Kidney (tissue), 13 donors: ENCODE measurements at regions not wholly inside any gene's neighbourhood (a gene's known extent, or its start where the extent isn't known, plus 50 kb on each side); places are given as distances from the start of the nearest gene placed in this dataset.

Experiments used
- DNase-seq, 5 donors: peaks; one replicate each; pipeline ENCODE4 v3.0.0-alpha.2; 2013 to 2020
- FAIRE-seq: peaks from 2 replicates; lab custom pipeline; 2012; peaks lifted over from hg19 to GRCh38; lab: Jason Lieb, UNC
- H3K27ac ChIP-seq, 2 donors: one replicate each; pipeline ENCODE4 v1.7.0; 2013; ENCODE audit warnings: low read depth in 2 of 2, low read length in 2 of 2, inconsistent platforms in 1 of 2
- H3K27me3 ChIP-seq: one replicate; pipeline ENCODE4 v1.7.1; 2013; ENCODE audit warnings: low read length, inconsistent platforms; ENCODE audit not compliant: control insufficient read depth, insufficient read depth
- H3K36me3 ChIP-seq, 3 donors: one replicate each; pipeline versions ENCODE4 v1.7.0 to v1.7.1; 2013; ENCODE audit warnings: low read length in 3 of 3, control low read depth in 1 of 3, inconsistent platforms in 1 of 3; ENCODE audit not compliant: insufficient read depth in 3 of 3, control insufficient read depth in 2 of 3
- H3K4me1 ChIP-seq, 3 donors: one replicate each; pipeline versions ENCODE4 v1.7.0 to v1.7.1; 2013; ENCODE audit warnings: low read length in 3 of 3, inconsistent platforms in 1 of 3, low read depth in 1 of 3; ENCODE audit not compliant: control insufficient read depth in 2 of 3, insufficient read depth in 2 of 3
- H3K4me3 ChIP-seq, 3 donors: one replicate each; pipeline versions ENCODE4 v1.7.0 to v1.8.1; 2013; ENCODE audit warnings: low read length in 3 of 3, control low read depth in 1 of 3, inconsistent platforms in 1 of 3
- H3K9ac ChIP-seq, 3 donors: one replicate each; pipeline versions ENCODE4 v1.7.0 to v1.7.1; 2013; ENCODE audit warnings: low read length in 3 of 3, control low read depth in 1 of 3, inconsistent platforms in 1 of 3
- H3K9me3 ChIP-seq, 3 donors: one replicate each; pipeline versions ENCODE4 v1.7.0 to v1.7.1; 2013; ENCODE audit warnings: low read length in 3 of 3, control low read depth in 1 of 3, inconsistent platforms in 1 of 3; ENCODE audit not compliant: control insufficient read depth in 2 of 3, insufficient read depth in 1 of 3
- intact Hi-C: fragments of 100-400 bp; cut with DNase I; formaldehyde crosslinking; loops from one replicate; pipeline ENCODE4 v1.11.1; 2022
- TF ChIP-seq, protein P1 (sequence below): IDR thresholded peaks from 3 replicates; pipeline ENCODE4 v1.5.1; 2012; ENCODE audit warnings: mild to moderate bottlenecking, moderate library complexity, borderline replicate concordance; ENCODE audit not compliant: insufficient read depth; ENCODE audit errors: extremely low read depth
- donor health status: control.
- donor health status: control.
- donor health status: control.
- donor health status: control.
- donor health status: control.
- donor health status: DM: yes; HTN: yes; CAD: no.
- donor health status: Normal renal cell carcinoma (clear cell type).

DNA sequence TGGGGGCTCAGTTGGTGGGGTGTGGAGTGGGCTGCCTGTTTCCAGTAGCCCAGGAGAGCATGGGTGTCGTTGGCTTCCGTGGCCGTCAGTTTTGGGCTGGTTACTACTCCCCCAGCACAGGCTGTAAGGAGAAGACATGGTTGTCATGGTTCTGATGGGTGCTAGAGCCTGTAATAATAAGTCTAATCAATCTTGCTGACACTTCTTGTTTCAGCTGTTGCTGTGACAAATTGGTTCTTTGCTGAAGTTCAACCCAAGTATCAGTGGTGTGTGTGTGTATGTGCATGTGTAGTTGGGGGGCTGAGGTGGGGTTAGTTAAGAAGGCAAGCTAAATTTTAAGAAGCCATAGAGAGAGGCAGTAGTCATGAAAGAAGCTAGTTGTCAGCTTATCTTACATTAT lies 61.3 kb upstream of the DBX1 start:
- intact Hi-C loops, result no loop called here
- Histone ChIP-seq H3K9me3 (no peaks in the 10 kb centered on the region), H3K36me3 (no peaks in the 10 kb centered on the region), H3K4me1 (no peaks in the 10 kb centered on the region), H3K27ac (no peak overlapping the region), H3K9ac (no peak overlapping the region), H3K4me3 (no peak overlapping the region), H3K27me3 (peaks cover 2% of the 10 kb centered on the region)
- FAIRE-seq (no peak), DNase-seq (no peak)
- TF ChIP-seq, protein P1, sequence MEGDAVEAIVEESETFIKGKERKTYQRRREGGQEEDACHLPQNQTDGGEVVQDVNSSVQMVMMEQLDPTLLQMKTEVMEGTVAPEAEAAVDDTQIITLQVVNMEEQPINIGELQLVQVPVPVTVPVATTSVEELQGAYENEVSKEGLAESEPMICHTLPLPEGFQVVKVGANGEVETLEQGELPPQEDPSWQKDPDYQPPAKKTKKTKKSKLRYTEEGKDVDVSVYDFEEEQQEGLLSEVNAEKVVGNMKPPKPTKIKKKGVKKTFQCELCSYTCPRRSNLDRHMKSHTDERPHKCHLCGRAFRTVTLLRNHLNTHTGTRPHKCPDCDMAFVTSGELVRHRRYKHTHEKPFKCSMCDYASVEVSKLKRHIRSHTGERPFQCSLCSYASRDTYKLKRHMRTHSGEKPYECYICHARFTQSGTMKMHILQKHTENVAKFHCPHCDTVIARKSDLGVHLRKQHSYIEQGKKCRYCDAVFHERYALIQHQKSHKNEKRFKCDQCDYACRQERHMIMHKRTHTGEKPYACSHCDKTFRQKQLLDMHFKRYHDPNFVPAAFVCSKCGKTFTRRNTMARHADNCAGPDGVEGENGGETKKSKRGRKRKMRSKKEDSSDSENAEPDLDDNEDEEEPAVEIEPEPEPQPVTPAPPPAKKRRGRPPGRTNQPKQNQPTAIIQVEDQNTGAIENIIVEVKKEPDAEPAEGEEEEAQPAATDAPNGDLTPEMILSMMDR, result no peak

DNA sequence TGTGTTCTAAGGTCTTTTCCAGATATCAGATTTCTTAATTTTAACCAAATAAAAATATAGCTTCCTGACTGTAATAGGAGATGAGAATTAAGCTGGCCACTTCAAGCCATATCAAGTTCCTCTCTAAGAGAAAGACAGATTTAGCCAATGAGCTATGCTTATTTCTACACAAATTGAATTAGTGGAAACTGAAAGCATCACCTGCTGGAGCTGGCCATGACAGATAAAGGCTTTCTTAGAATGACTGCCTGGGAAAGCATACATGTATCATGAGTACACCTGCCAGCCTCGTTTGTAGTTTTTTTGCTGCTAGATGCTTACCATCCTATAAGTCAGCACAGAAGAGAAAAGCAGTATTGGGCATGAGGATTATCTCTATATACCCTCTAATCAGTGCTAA lies 53.5 kb upstream of the DBX1 start:
- peak in 1 of 5 donors; percentile 28 for DNase-seq
- Histone ChIP-seq H3K36me3 (no peaks in the 10 kb centered on the region), H3K27me3 (peaks cover 14% of the 10 kb centered on the region), H3K9ac (no peak overlapping the region), H3K4me1 (no peaks in the 10 kb centered on the region), H3K9me3 (no peaks in the 10 kb centered on the region), H3K4me3 (no peak overlapping the region), H3K27ac (no peak overlapping the region)
- no peak for FAIRE-seq
- intact Hi-C loops, result no loop called here
- TF ChIP-seq, protein P1, result no peak

DNA sequence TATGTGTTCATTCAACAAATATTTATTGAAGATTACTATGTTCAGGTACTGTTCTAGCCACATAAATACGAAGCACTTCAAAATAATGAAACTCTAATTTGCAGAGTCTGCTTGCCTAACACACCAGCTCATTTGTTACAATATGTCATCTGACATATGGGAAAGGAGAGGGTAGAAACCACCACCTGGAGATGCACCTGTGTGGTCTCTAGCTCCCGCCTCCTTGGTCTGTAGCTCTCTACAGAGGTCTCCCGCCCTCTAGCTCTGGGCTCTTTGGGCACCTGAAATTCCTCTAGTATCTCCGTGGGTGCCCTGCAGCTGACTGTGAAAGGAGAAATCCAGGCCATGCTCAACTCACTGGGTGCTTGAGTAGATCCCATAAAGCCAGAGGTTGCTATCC lies 51.4 kb upstream of the DBX1 start:
- H3K4me3 ChIP-seq, result no peak overlapping the region
- TF ChIP-seq, protein P1, result no peak
- intact Hi-C loops, result no loop called here
- no peaks in the 10 kb centered on the region for H3K4me1 ChIP-seq
- H3K27ac ChIP-seq, result no peak overlapping the region
- H3K9me3 ChIP-seq, result no peaks in the 10 kb centered on the region
- no peak for FAIRE-seq
- no peak overlapping the region for H3K9ac ChIP-seq
- peaks cover 30% of the 10 kb centered on the region for H3K27me3 ChIP-seq
- no peaks in the 10 kb centered on the region for H3K36me3 ChIP-seq
- no peak for DNase-seq
